ENCODE measurements at regions not wholly inside any gene's neighbourhood (a gene's known extent, or its start where the extent isn't known, plus 50 kb on each side); places are given as distances from the start of the nearest gene placed in this dataset.

GRCh38 chr9:13967011-13967410, 346.9 kb downstream of the NFIB start:
- ATAC-seq, result no peak

GRCh38 chr9:13963005-13963653, 350.8 kb downstream of the NFIB start:
- TF ChIP-seq GLIS3 (CRISPR knock-in tag; IDR thresholded peaks at IDR 0.05) (no peak), CREB5 (CRISPR knock-in tag; IDR thresholded peaks at IDR 0.05; ENCODE audit: low read depth) (no peak), ZFP3 (CRISPR knock-in tag; IDR thresholded peaks at IDR 0.05) (no peak), SNAI2 (CRISPR knock-in tag; IDR thresholded peaks at IDR 0.05) (no peak), TOX (CRISPR knock-in tag; IDR thresholded peaks at IDR 0.05; ENCODE audit: borderline replicate concordance) (no peak)
- ATAC-seq, result no peak

More at GRCh38 chr9:13967011-13967410, 346.9 kb downstream of the NFIB start:
- TF ChIP-seq ZFP3 (CRISPR knock-in tag; IDR thresholded peaks at IDR 0.05) (no peak), TSHZ2 (CRISPR knock-in tag; IDR thresholded peaks at IDR 0.05) (no peak), ZNF565 (CRISPR knock-in tag; conservative IDR thresholded peaks at IDR 0.05; ENCODE audit: low read depth) (no peak), GLIS3 (CRISPR knock-in tag; IDR thresholded peaks at IDR 0.05) (no peak), ZFP30 (CRISPR knock-in tag; IDR thresholded peaks at IDR 0.05) (no peak), ESRRG (CRISPR knock-in tag; IDR thresholded peaks at IDR 0.05) (no peak), TCF4 (CRISPR knock-in tag; IDR thresholded peaks at IDR 0.05; ENCODE audit: borderline replicate concordance) (no peak), ISL1 (CRISPR knock-in tag; IDR thresholded peaks at IDR 0.05) (no peak), CSRNP3 (CRISPR knock-in tag; IDR thresholded peaks at IDR 0.05) (no peak), CREB5 (CRISPR knock-in tag; IDR thresholded peaks at IDR 0.05; ENCODE audit: low read depth) (no peak), OSR1 (CRISPR knock-in tag; IDR thresholded peaks at IDR 0.05) (no peak), TOX (CRISPR knock-in tag; IDR thresholded peaks at IDR 0.05; ENCODE audit: borderline replicate concordance) (no peak), CSDC2 (CRISPR knock-in tag; IDR thresholded peaks at IDR 0.05) (no peak), ARNTL (CRISPR knock-in tag; IDR thresholded peaks at IDR 0.05; ENCODE audit: borderline replicate concordance, low read depth) (no peak), PATZ1 (CRISPR knock-in tag; IDR thresholded peaks at IDR 0.05; ENCODE audit: borderline replicate concordance) (no peak)

- no peak for TF ChIP-seq CSDC2 (CRISPR knock-in tag; IDR thresholded peaks at IDR 0.05)
- TF ChIP-seq CREB5 (CRISPR knock-in tag; IDR thresholded peaks at IDR 0.05; ENCODE audit: low read depth), result no peak
- TF ChIP-seq ZFP30 (CRISPR knock-in tag; IDR thresholded peaks at IDR 0.05), result no peak
- TF ChIP-seq ZNF565 (CRISPR knock-in tag; conservative IDR thresholded peaks at IDR 0.05; ENCODE audit: low read depth), result no peak
- no peak for TF ChIP-seq ZNF8 (CRISPR knock-in tag; IDR thresholded peaks at IDR 0.05)
- no peak for TF ChIP-seq TOX (CRISPR knock-in tag; IDR thresholded peaks at IDR 0.05; ENCODE audit: borderline replicate concordance)
- no peak for TF ChIP-seq ESRRG (CRISPR knock-in tag; IDR thresholded peaks at IDR 0.05)
- TF ChIP-seq PPARA (CRISPR knock-in tag; IDR thresholded peaks at IDR 0.05; ENCODE audit: borderline replicate concordance), result no peak
- no peak for ATAC-seq
These were observed 351.9 kb downstream of the NFIB start for GRCh38 chr9:13962006-13962405.

Measured in SK-N-SH treated with all-trans-retinoic acid at 6 μM for 48 hours (cell line).